HG03135 (cell line): ENCODE measurements at regions not wholly inside any gene's neighbourhood (a gene's known extent, or its start where the extent isn't known, plus 50 kb on each side); places are given as distances from the start of the nearest gene placed in this dataset.

Experiments used
- ATAC-seq: cut with Tn5 transposase; IDR thresholded peaks from one replicate; pipeline ENCODE4 v1.9.1; 2021; ENCODE audit warnings: mild to moderate bottlenecking, moderate library complexity; ENCODE audit not compliant: unreplicated experiment

DNA sequence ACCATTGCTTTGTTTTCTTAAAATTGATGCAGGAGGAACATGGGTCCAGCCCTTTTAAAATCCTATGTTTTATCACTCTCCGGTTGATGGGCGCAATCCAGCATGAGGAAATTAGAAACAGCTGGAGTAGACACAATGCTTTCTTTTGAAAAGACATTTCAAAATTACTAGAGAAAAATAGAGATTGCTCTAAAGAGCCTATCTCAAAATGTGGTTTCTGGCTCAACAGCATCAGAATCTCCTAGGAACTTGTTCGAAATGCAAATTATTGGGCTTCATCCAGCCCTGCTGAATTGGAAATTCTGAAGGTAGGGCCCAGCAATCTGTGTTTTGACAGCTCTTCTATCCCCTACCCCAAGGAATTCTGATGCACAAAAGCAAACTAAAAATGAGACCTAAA is 190.8 kb upstream of the BMP2 start:
- no peak for ATAC-seq

DNA sequence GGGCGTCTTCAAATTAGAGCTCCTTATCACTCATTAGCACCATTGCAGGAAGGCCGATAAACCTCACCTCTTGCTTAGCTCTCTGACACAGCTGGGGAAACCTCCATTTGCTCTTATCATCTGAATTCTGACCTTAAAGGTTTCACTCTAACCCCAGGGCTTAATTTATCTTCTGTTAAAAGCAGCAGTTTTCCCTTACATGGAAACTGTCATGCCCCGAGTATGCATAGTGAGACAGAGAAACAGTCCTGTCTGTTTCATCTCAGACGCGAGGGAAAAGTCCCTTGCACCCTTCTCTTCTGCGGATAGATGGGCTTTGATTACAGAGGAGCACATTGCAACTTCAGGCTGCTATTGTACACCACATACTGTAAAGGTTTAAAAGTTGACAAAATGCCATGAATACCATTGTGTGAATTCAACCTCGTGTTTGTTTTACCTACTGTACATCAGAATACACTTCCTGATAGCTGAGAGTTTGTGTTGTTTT is 191.5 kb upstream of the BMP2 start:
- ATAC-seq, result no peak

DNA sequence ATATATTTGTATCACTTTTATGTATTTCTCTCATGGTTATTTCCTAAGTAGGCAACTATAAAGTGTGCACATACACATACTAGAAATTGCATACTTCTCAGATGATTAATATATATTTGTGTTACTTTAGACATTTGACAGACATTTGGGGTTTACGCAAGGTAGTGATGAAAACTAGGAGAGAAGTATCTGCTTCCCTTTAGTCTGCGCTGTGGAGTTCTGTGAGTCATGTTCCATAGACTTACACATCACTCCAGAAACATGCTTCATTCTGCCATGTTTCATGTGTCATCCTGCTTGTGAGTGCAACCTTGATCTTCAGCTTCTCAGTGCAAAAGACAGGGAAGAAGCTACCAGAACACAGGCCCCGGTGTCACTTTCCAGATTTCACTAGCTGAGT is 200.7 kb upstream of the BMP2 start:
- ATAC-seq, result no peak

DNA sequence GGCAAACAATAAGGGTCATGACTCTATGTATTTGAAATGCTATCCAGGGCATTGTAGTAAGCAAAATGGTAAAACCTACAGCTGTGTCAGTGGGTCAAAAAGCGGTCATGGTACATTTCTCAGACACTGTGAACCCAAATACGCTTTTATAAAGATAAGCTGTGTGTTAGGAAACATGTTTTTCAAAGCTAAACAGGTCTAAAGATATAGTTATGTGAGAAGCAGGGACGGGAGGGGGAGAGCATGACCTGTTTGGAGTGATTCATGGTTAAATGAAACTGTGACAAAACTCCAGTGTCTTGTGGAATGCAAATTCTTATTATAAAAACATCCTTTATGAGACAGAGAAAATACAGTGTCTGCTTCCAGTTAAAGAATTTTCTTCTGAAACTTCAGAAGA is 205.4 kb upstream of the BMP2 start:
- no peak for ATAC-seq

DNA sequence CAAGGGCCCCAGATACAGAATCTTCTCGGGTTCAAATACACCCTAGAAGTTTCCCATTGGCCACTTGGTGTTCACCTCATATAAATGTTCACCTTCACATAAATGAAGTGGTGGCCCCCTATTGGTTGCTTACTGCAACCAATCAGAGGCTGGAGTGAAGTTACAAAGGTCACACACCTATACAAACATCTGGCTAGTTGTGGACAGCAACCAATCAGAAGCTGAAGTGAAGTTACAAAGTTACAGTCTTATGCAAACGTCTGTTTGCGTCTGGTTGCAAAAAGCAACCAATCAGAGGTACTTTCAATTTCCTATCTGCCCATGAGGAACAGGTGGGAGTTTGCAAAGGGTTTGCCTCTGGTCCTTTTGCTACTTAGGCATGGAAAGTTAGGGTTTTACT is 206.5 kb upstream of the BMP2 start:
- ATAC-seq, result no peak

DNA sequence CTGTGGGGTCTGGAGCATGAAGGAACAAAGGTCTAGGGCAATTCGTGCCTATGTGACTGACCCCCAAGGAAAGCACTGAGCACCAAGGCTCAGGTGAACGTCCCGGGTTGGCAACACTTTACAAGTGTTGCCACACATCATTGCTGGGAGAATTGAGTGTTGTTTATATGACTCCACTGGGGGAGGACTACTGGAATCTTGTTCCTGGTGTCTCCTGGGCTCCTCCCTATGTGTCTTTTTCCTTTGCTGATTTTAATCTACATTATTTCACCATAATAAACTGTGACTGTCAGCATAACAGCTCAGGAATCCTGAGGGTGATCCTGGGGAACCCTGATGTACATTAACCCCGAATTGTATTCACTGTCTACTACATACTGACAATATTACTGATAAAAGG is 207.7 kb upstream of the BMP2 start:
- no peak for ATAC-seq

DNA sequence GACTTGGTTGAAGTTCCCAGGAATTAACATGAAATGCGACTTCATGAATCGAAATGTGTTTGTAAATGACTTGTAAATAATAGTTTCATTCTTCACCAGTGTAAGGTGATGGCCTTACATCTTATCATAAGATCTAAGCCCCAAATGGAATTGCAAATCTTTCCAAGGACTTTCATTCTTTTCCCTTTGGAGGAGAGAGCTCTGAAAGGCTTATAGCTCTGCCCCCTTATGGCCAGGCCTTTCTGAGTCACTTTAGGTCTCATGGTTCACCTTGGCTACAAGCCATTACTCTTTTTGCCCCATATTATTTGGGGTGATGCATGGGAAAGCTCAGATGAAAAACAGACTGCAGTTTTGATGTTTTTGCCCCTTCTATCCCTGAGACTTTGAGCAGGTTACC is 209.1 kb upstream of the BMP2 start:
- ATAC-seq, result no peak

DNA sequence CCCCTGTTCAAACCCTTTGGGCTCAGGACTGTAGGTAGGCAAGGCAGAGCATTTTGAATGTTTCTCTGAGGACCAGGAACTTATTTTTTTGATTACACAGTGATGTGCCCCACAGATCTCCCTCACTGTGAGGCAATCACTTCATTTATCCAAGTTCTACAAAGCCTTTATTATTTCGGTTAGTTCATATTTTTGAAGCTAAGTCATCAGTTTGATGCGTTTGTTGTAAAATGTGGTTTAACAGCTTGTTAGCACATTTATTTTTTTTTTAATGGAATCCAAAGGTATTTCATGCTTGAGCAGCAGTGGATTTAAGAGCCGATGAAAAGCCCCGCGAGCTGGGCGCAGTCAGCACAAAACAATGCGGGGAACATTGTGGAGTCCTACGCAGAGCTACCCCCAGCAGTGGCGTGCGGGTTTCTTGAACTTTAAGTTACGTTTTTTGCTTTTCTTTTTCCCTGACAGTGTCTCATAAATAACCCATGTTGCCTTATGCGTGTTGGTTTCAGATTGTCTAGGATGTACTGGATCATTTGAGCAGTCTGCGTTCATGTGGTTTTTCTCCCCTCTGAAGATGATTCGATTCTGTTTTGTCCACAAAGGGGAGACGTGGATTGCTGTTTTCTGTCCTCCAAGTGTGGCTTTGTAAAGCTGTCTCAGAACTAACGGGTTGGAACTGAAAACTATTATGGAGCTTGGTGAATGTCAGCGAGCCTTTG is 233.6 kb upstream of the BMP2 start:
- ATAC-seq, result no peak

DNA sequence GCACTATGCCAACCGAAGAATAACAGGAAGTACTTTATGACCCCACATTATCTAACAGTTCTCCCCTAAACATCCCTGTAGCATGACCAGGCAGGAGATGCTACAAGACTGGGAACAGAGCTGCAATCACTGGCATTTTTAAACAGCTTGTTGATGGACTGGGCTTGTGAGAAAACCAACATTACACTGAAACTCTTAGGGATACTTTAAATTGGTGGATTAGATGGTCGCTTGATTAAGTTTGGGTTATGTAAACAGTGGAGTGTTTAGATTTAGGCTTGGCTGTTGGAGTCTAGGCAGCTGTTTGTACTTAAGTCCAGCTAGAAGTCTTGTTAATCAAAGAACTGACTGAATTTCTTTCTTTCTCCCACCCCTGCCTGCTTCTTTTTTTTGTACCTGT is 234.1 kb upstream of the BMP2 start:
- ATAC-seq, result no peak

DNA sequence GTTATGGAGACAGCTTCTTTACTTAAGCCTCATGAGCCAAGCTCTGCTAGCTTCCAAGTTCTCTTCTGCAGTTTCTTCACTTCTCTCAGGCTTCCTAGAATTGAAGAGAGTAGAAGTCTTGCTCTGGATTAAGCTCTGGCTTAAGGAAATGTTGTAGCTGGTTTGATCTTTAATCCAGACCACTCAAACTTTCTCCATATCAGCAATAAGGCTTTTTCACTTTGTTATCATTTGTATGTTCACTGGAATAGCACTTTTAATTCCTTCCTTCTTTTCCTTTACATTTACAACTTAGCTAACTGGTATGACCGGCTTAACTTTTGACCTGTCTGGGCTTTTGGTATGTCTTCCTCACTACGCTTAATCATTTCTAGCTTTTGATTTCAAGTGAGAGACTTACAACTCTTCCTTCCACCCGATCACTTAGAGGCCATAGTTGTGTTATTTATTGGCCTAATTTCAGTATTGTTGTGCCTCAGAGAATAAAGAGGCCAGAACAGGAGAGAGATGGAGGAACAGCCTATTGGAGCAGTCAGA is 236.6 kb upstream of the BMP2 start:
- no peak for ATAC-seq

DNA sequence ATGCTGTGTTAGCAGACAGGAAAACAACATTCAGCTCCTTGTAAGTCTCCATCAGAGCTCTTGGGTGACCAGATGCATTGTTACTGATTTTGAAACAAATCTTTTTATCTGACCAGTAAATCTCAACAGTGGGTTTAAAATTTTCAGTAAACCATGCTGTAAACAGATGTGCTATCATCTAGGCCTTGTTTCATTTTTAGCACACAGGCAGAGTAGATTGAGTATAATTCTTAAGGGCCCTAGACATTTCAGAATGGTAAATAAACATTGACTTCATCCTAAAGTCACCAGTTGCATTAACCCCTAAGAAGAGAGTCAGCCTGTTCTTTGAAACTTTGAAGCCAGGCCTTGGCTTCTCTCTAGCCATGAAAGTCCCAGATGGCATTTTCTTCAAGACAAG is 237.2 kb upstream of the BMP2 start:
- ATAC-seq, result no peak

DNA sequence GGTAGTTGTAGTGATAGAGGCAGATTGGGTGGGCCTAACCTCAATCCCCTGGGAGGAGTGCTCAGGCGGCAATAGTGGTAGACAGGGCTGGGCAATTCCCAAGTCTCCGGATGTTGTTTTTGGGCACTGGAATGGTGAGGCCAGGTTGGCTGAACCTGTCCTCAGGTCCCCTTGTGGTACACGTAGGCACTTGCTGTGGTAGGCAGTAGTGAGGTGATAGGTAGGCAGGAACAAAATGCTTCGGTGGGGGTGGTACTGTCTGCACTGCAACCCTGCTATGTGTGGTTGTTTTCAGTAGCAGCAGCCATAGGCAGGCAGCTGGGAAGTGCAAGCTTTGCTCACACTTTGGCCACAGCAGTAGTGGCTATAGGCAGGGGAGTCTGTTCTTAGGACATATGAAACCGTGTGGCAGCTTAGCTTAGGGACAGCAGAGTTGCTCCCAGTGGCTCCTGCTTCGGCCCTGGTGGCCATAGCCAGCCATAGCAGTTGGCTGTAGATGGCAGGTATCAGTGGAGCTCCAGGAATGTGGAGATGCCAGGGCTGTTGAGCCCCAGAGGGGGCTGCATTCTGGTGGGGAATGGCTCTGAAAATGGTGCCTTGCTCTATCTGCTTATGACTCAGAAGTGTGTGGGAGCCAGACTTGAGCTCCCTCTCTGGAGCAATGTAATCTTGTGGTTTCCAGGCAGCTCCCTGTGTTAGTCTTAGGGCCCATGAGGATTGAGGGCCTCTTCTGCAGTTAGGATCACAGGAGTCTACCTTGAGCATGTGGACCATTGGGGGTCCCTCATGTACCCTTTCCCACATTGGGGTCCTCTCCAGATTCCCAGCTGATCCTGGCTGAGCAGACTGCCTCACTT is 241.8 kb upstream of the BMP2 start:
- no peak for ATAC-seq

DNA sequence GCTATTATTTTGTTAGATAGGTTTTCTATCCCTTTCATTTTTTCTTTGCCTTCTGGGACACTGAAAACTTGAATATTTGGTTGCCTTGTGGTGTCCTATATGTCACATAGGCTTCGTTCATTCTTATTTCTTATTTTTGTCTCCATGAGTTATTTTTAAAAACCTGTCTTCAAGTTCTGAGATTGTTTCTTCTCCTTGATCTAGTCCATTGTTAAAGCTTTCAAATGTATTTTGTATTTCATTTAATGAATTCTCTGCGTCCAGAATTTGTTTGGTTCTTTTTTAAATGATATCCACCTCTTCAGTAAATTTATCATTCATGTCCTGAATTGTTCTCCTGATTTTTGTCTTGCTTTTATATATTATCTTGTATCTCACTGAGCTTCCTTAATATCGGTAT is 243.2 kb upstream of the BMP2 start:
- ATAC-seq, result no peak

DNA sequence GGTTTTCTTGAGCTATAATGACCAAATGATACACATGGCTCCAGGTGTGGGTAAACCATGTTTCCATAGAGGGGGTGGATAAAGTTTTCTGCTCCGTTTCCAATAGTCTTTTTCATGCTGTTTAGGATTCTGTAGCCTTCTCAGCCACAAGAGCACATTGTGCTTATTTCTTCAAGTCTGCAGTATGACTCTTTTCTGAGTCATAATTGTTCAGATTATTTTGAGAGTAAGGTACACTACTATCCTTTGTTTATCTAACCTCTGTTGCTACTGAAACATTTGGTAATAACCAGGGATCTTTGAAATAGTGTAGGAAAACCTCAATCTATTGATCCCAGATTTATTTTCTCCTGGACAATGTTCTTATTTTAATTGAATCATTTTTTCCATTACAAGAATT is 247.9 kb upstream of the BMP2 start:
- no peak for ATAC-seq

DNA sequence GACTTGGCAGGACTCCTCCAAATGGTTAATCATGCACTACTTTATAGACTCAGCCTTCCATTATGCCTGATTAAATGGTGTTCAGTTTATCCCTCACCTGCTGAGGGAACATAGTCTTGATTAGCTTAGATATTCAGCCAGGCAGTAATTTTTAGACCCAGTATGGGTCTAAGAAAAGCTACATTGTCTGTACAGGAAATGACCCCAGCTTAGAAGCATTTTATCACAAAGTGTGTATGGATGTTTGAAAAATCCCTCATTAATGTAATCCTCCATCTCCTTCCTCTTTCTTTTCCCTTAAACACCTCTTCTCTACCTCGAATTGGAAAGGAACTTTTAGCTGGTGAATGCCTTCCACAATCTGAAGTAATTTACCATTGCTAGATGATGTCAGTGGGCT is 252.2 kb upstream of the BMP2 start:
- ATAC-seq, result no peak

DNA sequence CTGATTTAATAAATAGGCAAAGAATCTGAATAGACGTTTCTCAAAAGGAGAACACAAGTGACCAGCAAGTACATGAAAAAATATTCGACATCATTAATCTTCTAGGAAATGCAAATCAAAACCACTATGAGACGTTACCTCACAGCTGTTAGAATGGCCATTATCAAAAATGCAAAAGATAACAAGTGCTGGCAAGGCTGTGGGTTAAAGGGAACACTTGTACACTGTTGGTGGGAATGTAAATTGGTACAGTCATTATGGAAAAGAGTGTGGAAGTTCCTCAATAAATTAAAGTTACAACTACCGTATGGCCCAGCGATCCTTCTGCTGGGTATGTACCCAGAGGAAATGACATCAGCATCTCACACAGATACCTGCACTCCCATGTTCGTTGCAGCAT is 253.9 kb upstream of the BMP2 start:
- no peak for ATAC-seq

DNA sequence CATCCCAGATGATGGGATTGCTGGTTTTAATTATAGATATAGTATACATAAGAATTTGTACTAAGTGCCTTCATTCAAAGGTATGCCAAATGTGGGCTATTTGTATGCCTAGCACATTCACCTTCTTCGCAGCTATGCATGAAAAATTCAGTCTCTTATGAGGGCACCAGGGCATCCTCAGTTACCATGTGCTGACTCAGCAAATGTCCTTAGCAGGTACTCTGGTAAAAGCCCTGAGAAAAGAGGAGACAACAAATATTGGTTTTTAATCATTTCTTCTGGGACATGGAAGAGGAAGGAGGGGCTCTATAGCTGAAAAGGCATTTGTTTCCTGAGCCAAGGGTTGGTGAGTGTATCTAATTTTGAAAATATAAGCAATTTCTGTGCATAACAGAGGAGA is 258.1 kb upstream of the BMP2 start:
- no peak for ATAC-seq

DNA sequence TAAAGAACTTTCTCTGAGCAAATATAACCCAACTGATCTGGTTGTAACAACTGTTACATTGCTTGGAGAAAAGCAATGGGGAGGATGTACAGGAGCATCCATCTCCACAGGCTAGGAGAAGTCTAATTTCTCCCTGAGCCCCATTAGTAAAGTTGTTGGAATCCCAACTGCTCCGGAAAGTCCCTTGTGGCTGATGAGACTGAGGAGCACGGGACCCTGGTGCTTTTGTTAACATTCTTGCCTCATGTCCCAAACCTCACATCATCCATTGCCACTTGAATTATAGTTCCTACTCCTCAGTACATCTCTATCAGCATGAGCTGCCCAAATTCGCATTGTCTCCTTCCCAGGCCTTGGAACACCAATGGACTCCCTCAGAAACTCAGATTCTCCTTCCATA is 260.6 kb upstream of the BMP2 start:
- no peak for ATAC-seq

DNA sequence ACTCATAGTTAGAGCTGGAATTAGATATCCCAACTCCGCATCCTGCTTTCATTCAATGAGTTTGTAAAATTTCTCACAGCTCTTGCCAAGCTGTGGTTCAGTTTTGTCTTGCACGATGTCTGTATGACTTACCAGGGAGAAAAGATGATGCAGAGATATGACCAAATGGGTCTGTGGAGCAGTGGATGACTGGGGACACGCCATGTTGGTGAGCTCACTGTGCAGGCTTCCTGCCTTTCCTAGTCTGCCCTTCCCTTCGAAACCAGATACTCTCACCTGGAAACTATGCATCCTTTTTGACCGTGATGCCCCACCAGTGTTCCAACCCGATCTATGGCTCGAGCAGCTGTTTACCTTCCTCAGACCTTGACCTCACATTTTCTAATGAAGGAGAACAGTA is 262.7 kb upstream of the BMP2 start:
- no peak for ATAC-seq

DNA sequence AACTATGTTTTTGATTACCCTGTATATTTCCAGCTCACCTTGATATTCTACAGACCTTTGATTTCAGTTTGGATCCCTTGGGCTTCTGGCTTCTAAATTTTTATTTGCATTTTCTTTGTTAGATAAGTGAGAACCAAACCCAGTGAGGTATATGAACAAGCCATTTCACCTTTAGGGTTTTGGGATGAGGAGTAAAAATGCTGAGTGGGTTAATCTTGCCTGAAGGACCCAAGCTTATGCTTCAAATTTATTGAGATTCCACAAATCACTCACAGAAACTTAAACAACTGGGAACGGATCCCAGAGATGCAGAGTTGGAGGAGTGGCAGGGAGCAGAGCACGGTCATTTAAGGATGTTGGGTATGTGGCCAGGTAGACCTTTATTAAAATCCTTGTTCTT is 263.3 kb upstream of the BMP2 start:
- no peak for ATAC-seq

DNA sequence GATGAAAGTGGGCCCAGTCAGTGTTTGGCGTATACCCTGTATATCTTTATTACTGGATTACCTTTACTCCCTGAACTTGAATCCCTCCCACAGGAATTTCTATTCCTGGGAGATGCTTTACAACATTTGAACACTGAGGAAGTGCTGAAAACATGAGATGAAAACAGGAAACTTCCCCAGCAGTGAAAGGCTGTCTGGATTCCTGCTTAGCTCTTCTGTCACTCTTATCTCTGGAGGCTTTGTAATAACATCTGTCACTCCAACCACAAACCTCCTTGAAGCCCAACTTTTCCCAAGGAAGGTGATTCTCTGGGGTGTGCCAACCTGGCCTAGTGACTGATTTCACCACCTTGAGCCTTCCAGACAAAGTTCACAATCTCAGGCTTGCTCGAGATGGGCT is 264.5 kb upstream of the BMP2 start:
- no peak for ATAC-seq

DNA sequence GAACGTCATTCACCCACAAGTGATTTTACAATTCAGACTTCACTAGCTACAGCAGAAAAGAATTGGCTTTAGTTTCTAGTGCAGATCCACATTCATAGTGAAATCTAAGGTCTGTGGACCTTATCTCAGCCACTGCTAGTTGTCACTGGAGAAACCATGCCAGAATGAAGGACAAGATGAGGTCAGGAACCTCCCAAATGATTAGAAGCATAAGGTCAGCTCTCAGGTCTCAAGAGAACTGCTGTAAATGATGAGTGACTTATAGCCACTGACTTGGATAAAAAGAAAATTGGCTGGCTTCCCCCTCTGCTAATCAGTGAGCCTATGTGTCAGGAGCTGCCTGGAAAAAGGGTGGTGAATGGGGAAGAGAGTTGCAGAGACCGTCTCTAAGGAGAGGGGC is 265.3 kb upstream of the BMP2 start:
- ATAC-seq, result no peak
